ENCODE measurements at regions not wholly inside any gene's neighbourhood (a gene's known extent, or its start where the extent isn't known, plus 50 kb on each side); places are given as distances from the start of the nearest gene placed in this dataset.

DNA sequence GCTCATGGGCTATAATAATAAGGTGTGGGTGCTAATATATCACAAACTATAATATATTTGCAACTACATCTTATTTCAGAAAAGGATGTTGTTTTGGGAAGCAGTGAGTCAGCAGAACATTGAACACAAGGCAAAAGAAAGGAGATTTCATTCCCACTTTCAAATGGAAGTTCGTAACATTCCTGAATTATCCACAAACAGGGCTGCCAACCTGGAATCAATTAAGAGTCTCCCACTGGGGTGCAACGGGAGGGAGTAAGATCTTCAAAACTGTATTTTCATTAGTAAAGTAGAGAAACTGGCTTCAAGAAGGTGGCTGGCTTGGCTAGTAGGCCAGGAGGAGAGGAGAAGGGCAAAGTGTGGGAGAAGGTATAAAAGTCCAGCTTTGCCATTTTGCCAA is 479.6 kb downstream of the CNTN3 start:
- no peak for TF ChIP-seq HOXA7 (CRISPR knock-in tag; IDR thresholded peaks at IDR 0.05)
- TF ChIP-seq, protein P1, sequence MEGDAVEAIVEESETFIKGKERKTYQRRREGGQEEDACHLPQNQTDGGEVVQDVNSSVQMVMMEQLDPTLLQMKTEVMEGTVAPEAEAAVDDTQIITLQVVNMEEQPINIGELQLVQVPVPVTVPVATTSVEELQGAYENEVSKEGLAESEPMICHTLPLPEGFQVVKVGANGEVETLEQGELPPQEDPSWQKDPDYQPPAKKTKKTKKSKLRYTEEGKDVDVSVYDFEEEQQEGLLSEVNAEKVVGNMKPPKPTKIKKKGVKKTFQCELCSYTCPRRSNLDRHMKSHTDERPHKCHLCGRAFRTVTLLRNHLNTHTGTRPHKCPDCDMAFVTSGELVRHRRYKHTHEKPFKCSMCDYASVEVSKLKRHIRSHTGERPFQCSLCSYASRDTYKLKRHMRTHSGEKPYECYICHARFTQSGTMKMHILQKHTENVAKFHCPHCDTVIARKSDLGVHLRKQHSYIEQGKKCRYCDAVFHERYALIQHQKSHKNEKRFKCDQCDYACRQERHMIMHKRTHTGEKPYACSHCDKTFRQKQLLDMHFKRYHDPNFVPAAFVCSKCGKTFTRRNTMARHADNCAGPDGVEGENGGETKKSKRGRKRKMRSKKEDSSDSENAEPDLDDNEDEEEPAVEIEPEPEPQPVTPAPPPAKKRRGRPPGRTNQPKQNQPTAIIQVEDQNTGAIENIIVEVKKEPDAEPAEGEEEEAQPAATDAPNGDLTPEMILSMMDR (IDR thresholded peaks at IDR 0.05) = no peak
- no peak for TF ChIP-seq POLR2A (IDR thresholded peaks at IDR 0.05; ENCODE audit: low read length)
- TF ChIP-seq, protein P2, sequence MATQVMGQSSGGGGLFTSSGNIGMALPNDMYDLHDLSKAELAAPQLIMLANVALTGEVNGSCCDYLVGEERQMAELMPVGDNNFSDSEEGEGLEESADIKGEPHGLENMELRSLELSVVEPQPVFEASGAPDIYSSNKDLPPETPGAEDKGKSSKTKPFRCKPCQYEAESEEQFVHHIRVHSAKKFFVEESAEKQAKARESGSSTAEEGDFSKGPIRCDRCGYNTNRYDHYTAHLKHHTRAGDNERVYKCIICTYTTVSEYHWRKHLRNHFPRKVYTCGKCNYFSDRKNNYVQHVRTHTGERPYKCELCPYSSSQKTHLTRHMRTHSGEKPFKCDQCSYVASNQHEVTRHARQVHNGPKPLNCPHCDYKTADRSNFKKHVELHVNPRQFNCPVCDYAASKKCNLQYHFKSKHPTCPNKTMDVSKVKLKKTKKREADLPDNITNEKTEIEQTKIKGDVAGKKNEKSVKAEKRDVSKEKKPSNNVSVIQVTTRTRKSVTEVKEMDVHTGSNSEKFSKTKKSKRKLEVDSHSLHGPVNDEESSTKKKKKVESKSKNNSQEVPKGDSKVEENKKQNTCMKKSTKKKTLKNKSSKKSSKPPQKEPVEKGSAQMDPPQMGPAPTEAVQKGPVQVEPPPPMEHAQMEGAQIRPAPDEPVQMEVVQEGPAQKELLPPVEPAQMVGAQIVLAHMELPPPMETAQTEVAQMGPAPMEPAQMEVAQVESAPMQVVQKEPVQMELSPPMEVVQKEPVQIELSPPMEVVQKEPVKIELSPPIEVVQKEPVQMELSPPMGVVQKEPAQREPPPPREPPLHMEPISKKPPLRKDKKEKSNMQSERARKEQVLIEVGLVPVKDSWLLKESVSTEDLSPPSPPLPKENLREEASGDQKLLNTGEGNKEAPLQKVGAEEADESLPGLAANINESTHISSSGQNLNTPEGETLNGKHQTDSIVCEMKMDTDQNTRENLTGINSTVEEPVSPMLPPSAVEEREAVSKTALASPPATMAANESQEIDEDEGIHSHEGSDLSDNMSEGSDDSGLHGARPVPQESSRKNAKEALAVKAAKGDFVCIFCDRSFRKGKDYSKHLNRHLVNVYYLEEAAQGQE (IDR thresholded peaks at IDR 0.05) = no peak
- no peak for TF ChIP-seq FOSB (CRISPR knock-in tag; IDR thresholded peaks at IDR 0.05)
- TF ChIP-seq, protein P3, sequence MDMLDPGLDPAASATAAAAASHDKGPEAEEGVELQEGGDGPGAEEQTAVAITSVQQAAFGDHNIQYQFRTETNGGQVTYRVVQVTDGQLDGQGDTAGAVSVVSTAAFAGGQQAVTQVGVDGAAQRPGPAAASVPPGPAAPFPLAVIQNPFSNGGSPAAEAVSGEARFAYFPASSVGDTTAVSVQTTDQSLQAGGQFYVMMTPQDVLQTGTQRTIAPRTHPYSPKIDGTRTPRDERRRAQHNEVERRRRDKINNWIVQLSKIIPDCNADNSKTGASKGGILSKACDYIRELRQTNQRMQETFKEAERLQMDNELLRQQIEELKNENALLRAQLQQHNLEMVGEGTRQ (IDR thresholded peaks at IDR 0.05) = no peak
- TF ChIP-seq CEBPB (IDR thresholded peaks at IDR 0.05) = no peak
- TF ChIP-seq RCOR1 (IDR thresholded peaks at IDR 0.05; ENCODE audit: low read depth, low read length) = no peak
- no peak for TF ChIP-seq HOXB13 (CRISPR knock-in tag; IDR thresholded peaks at IDR 0.05; ENCODE audit: low read depth)
- no peak for TF ChIP-seq BHLHE40 (IDR thresholded peaks at IDR 0.05; ENCODE audit: low read depth, low read length)
- TF ChIP-seq MAFK (IDR thresholded peaks at IDR 0.05; ENCODE audit: partially characterized antibody) = no peak
- TF ChIP-seq EP300 (IDR thresholded peaks at IDR 0.05) = no peak
- TF ChIP-seq, protein P4, sequence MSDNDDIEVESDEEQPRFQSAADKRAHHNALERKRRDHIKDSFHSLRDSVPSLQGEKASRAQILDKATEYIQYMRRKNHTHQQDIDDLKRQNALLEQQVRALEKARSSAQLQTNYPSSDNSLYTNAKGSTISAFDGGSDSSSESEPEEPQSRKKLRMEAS (IDR thresholded peaks at IDR 0.05) = no peak
